Stimulated activated naive B cell treated with anti-CD40 and anti-IgM and Interleukin-4, amounts not matched to agents 10 μg/mL and 1 μg/mL and 100 μg/mL, for 72 hours (primary cell): ENCODE measurements at regions not wholly inside any gene's neighbourhood (a gene's known extent, or its start where the extent isn't known, plus 50 kb on each side); places are given as distances from the start of the nearest gene placed in this dataset.
"Not testable (repeated sequence)": the region's sequence is repeated elsewhere in the genome, so short reads cannot be mapped to it uniquely, and the experiment has no call there.

Experiments used
- ATAC-seq, 2 donors: fragments of 150-1000 bp; cut with Tn5 transposase; replicated peaks; 2 replicates each; pipeline ENCODE4 v1.10.0; 2021; ENCODE audit warnings: moderate library complexity in 1 of 2
- DNase-seq: peaks from one replicate; pipeline ENCODE4 v3.0.0; 2021
- H3K27ac Mint-ChIP-seq: one replicate; pipeline ENCODE4 v1.8.0; 2022; ENCODE audit warnings: mild to moderate bottlenecking, mixed read lengths
- H3K27me3 Mint-ChIP-seq, 2 donors: one replicate each; pipeline ENCODE4 v1.8.0; 2022; ENCODE audit warnings: mixed read lengths in 2 of 2
- H3K36me3 Mint-ChIP-seq, 2 donors: one replicate each; pipeline ENCODE4 v1.8.0; 2022; ENCODE audit warnings: mixed read lengths in 2 of 2, mild to moderate bottlenecking in 1 of 2
- H3K4me1 Mint-ChIP-seq, 2 donors: one replicate each; pipeline ENCODE4 v1.8.0; 2022; ENCODE audit warnings: mixed read lengths in 2 of 2, mild to moderate bottlenecking in 1 of 2
- H3K4me3 Mint-ChIP-seq, 2 donors: one replicate each; pipeline ENCODE4 v1.8.0; 2022; ENCODE audit warnings: mild to moderate bottlenecking in 2 of 2, mixed read lengths in 2 of 2, moderate library complexity in 1 of 2
- H3K9me3 Mint-ChIP-seq, 2 donors: one replicate each; pipeline ENCODE4 v1.8.0; 2022; ENCODE audit warnings: mixed read lengths in 2 of 2, mild to moderate bottlenecking in 1 of 2

GRCh38 chr10:37566332-37566731, 291.1 kb downstream of the ZNF248 start:
- H3K4me3 Mint-ChIP-seq = no peak overlapping the region
- peaks cover 0 to 8% of the 10 kb centered on the region in 2 donors for H3K9me3 Mint-ChIP-seq
- no peaks in the 10 kb centered on the region for H3K4me1 Mint-ChIP-seq
- ATAC-seq (no peak), DNase-seq (no peak)
- H3K27ac Mint-ChIP-seq = no peak overlapping the region
- no peaks in the 10 kb centered on the region for H3K27me3 Mint-ChIP-seq
- no peaks in the 10 kb centered on the region for H3K36me3 Mint-ChIP-seq

- no peaks in the 10 kb centered on the region for H3K4me1 Mint-ChIP-seq
- no peaks in the 10 kb centered on the region for H3K27me3 Mint-ChIP-seq
- H3K4me3 Mint-ChIP-seq = no peak overlapping the region
- H3K36me3 Mint-ChIP-seq = peaks cover 0 to 2% of the 10 kb centered on the region in 2 donors
- DNase-seq (no peak), ATAC-seq (no peak)
- peaks cover 14 to 16% of the 10 kb centered on the region in 2 donors for H3K9me3 Mint-ChIP-seq
- no peak overlapping the region for H3K27ac Mint-ChIP-seq
Measured at GRCh38 chr10:37563715-37564108, 293.7 kb downstream of the ZNF248 start.

- ATAC-seq = no peak
- Mint-ChIP-seq H3K9me3 (peaks cover 14 to 16% of the 10 kb centered on the region in 2 donors), H3K36me3 (peaks cover 0 to 2% of the 10 kb centered on the region in 2 donors), H3K27me3 (no peaks in the 10 kb centered on the region), H3K27ac (no peak overlapping the region), H3K4me3 (no peak overlapping the region), H3K4me1 (no peaks in the 10 kb centered on the region)
- DNase-seq = no peak
Measured at GRCh38 chr10:37563107-37563714, 294.2 kb downstream of the ZNF248 start.

- ATAC-seq = no peak
- Mint-ChIP-seq H3K9me3 (peaks cover 10 to 13% of the 10 kb centered on the region in 2 donors), H3K36me3 (no peaks in the 10 kb centered on the region), H3K27ac (no peak overlapping the region), H3K27me3 (no peaks in the 10 kb centered on the region), H3K4me3 (no peak overlapping the region), H3K4me1 (no peaks in the 10 kb centered on the region)
- DNase-seq = no peak
Measured at GRCh38 chr10:37552881-37553280, 304.5 kb downstream of the ZNF248 start.

GRCh38 chr10:37549054-37549453, 308.4 kb downstream of the ZNF248 start:
- Mint-ChIP-seq H3K27me3 (no peaks in the 10 kb centered on the region), H3K4me3 (no peak overlapping the region), H3K4me1 (no peaks in the 10 kb centered on the region), H3K27ac (no peak overlapping the region), H3K9me3 (peaks cover 10 to 15% of the 10 kb centered on the region in 2 donors), H3K36me3 (no peaks in the 10 kb centered on the region)
- ATAC-seq = no peak
- no peak for DNase-seq

- Mint-ChIP-seq H3K4me3 (no peak overlapping the region), H3K27me3 (no peaks in the 10 kb centered on the region), H3K9me3 (peaks cover 0 to 7% of the 10 kb centered on the region in 2 donors), H3K27ac (no peak overlapping the region), H3K4me1 (no peaks in the 10 kb centered on the region), H3K36me3 (no peaks in the 10 kb centered on the region)
- ATAC-seq (no peak), DNase-seq (no peak)
Measured at GRCh38 chr10:37535459-37536246, 321.8 kb downstream of the ZNF248 start.

- Mint-ChIP-seq H3K27me3 (no peaks in the 10 kb centered on the region), H3K4me3 (no peak overlapping the region), H3K4me1 (no peaks in the 10 kb centered on the region), H3K27ac (no peak overlapping the region), H3K9me3 (peaks cover 0 to 5% of the 10 kb centered on the region in 2 donors), H3K36me3 (no peaks in the 10 kb centered on the region)
- DNase-seq (no peak), ATAC-seq (no peak)
Measured at GRCh38 chr10:37534166-37534565, 323.2 kb downstream of the ZNF248 start.

- not testable (repeated sequence) for H3K9me3 Mint-ChIP-seq, H3K4me1 Mint-ChIP-seq, H3K27ac Mint-ChIP-seq, H3K36me3 Mint-ChIP-seq, DNase-seq, H3K4me3 Mint-ChIP-seq, ATAC-seq, H3K27me3 Mint-ChIP-seq
Measured at GRCh38 chr10:37525410-37525809, 332.0 kb downstream of the ZNF248 start.

GRCh38 chr10:37520488-37520887, 336.9 kb downstream of the ZNF248 start:
- DNase-seq (no peak), ATAC-seq (no peak)
- no peaks in the 10 kb centered on the region for H3K4me1 Mint-ChIP-seq
- H3K9me3 Mint-ChIP-seq = peaks cover 0 to 2% of the 10 kb centered on the region in 2 donors
- no peak overlapping the region for H3K4me3 Mint-ChIP-seq
- no peaks in the 10 kb centered on the region for H3K36me3 Mint-ChIP-seq
- H3K27me3 Mint-ChIP-seq = no peaks in the 10 kb centered on the region
- H3K27ac Mint-ChIP-seq = no peak overlapping the region

- ATAC-seq, DNase-seq, H3K27me3 Mint-ChIP-seq, H3K4me1 Mint-ChIP-seq, H3K36me3 Mint-ChIP-seq, H3K27ac Mint-ChIP-seq, H3K4me3 Mint-ChIP-seq: not testable (repeated sequence)
- peaks cover 14 to 20% of the 10 kb centered on the region in 2 donors for H3K9me3 Mint-ChIP-seq
Measured at GRCh38 chr10:37510520-37510919, 346.9 kb downstream of the ZNF248 start.

- H3K9me3 Mint-ChIP-seq = no peaks in the 10 kb centered on the region
- no peaks in the 10 kb centered on the region for H3K36me3 Mint-ChIP-seq
- no peak overlapping the region for H3K4me3 Mint-ChIP-seq
- ATAC-seq (no peak), DNase-seq (no peak)
- no peaks in the 10 kb centered on the region for H3K27me3 Mint-ChIP-seq
- no peaks in the 10 kb centered on the region for H3K4me1 Mint-ChIP-seq
- no peak overlapping the region for H3K27ac Mint-ChIP-seq
Measured at GRCh38 chr10:37496061-37496460, 361.3 kb downstream of the ZNF248 start.

GRCh38 chr10:37495415-37495814, 362.0 kb downstream of the ZNF248 start:
- no peak for DNase-seq
- Mint-ChIP-seq H3K4me1 (no peaks in the 10 kb centered on the region), H3K9me3 (peaks cover 2 to 3% of the 10 kb centered on the region in 2 donors), H3K36me3 (no peaks in the 10 kb centered on the region), H3K27ac (no peak overlapping the region), H3K27me3 (no peaks in the 10 kb centered on the region), H3K4me3 (no peak overlapping the region)
- ATAC-seq = peak; percentile 23 to 34

GRCh38 chr10:37493185-37493796, 364.1 kb downstream of the ZNF248 start:
- not testable (repeated sequence) for H3K27me3 Mint-ChIP-seq, H3K9me3 Mint-ChIP-seq, H3K4me1 Mint-ChIP-seq, H3K27ac Mint-ChIP-seq, H3K36me3 Mint-ChIP-seq, DNase-seq, H3K4me3 Mint-ChIP-seq, ATAC-seq

- DNase-seq (no peak), ATAC-seq (no peak)
- Mint-ChIP-seq H3K9me3 (peaks cover 7 to 8% of the 10 kb centered on the region in 2 donors), H3K27me3 (no peaks in the 10 kb centered on the region), H3K27ac (no peak overlapping the region), H3K4me3 (no peak overlapping the region), H3K4me1 (no peaks in the 10 kb centered on the region), H3K36me3 (no peaks in the 10 kb centered on the region)
Measured at GRCh38 chr10:37490266-37490665, 364.9 kb downstream of the ANKRD30A start.

- ATAC-seq = no peak
- no peaks in the 10 kb centered on the region for H3K4me1 Mint-ChIP-seq
- no peaks in the 10 kb centered on the region for H3K27me3 Mint-ChIP-seq
- peaks cover 7 to 8% of the 10 kb centered on the region in 2 donors for H3K9me3 Mint-ChIP-seq
- no peak overlapping the region for H3K4me3 Mint-ChIP-seq
- no peak overlapping the region for H3K27ac Mint-ChIP-seq
- H3K36me3 Mint-ChIP-seq = no peaks in the 10 kb centered on the region
- DNase-seq = no peak
Measured at GRCh38 chr10:37489658-37490003, 364.2 kb downstream of the ANKRD30A start.
